Cardiac fibroblast (primary cell): ENCODE measurements at regions not wholly inside any gene's neighbourhood (a gene's known extent, or its start where the extent isn't known, plus 50 kb on each side); places are given as distances from the start of the nearest gene placed in this dataset.

Source experiments
- DNase-seq, 2 donors: peaks; one replicate each; pipeline versions ENCODE4 v3.0.0 to v3.0.0-alpha.2; 2010; ENCODE audit warnings: low read depth in 2 of 2
- H3K4me3 ChIP-seq, 2 donors: replicated peaks in 1 of 2; 1 replicate in 1 of 2; 2 replicates in 1 of 2; pipeline ENCODE4 v1.5.1; 2011; ENCODE audit warnings: low read depth in 2 of 2, low read length in 2 of 2, mild to moderate bottlenecking in 2 of 2, moderate library complexity in 1 of 2
- CTCF ChIP-seq: IDR thresholded peaks from one replicate; pipeline ENCODE4 v1.5.1; 2011; ENCODE audit warnings: low read depth, mild to moderate bottlenecking, low read length, inconsistent platforms

GRCh38 chr3:81965696-81966095, 204.3 kb upstream of the GBE1 start:
- no peak overlapping the region for H3K4me3 ChIP-seq
- DNase-seq: no peak
- no peak for TF ChIP-seq CTCF

- DNase-seq: peak in 1 of 2 donors; percentile 23
- no peak for TF ChIP-seq CTCF
- no peak overlapping the region for H3K4me3 ChIP-seq
These were observed 201.0 kb upstream of the GBE1 start for GRCh38 chr3:81962396-81962795.

GRCh38 chr3:81958972-81959640, 197.7 kb upstream of the GBE1 start:
- TF ChIP-seq CTCF: no peak
- H3K4me3 ChIP-seq: no peak overlapping the region
- DNase-seq: peak; percentile 1 to 16

- H3K4me3 ChIP-seq: no peak overlapping the region
- no peak for TF ChIP-seq CTCF
- DNase-seq: peak in 1 of 2 donors; percentile 0
These were observed 194.4 kb upstream of the GBE1 start for GRCh38 chr3:81955878-81956277.

- TF ChIP-seq CTCF: no peak
- H3K4me3 ChIP-seq: no peak overlapping the region
- DNase-seq: no peak
These were observed 191.7 kb upstream of the GBE1 start for GRCh38 chr3:81953111-81953510.

GRCh38 chr3:81952141-81952540, 190.7 kb upstream of the GBE1 start:
- no peak for DNase-seq
- no peak for TF ChIP-seq CTCF
- H3K4me3 ChIP-seq: no peak overlapping the region

GRCh38 chr3:81951636-81952035, 190.2 kb upstream of the GBE1 start:
- TF ChIP-seq CTCF: no peak
- DNase-seq: no peak
- H3K4me3 ChIP-seq: no peak overlapping the region
